22Rv1 (cell line): ENCODE measurements at regions not wholly inside any gene's neighbourhood (a gene's known extent, or its start where the extent isn't known, plus 50 kb on each side); places are given as distances from the start of the nearest gene placed in this dataset.

ENCODE experiments used
- H3K27ac ChIP-seq: fragments of 450-650 bp; 2 replicates; pipeline ENCODE4 v1.5.1; 2017
- ZFX ChIP-seq: fragments of 450-650 bp; IDR thresholded peaks from 2 replicates; pipeline ENCODE4 v1.6.1; 2017; ENCODE audit warnings: antibody characterized with exemption, borderline replicate concordance
- TF ChIP-seq, protein P1 (sequence below): fragments of 450-650 bp; IDR thresholded peaks from 2 replicates; pipeline ENCODE4 v1.5.1; 2017; ENCODE audit warnings: mild to moderate bottlenecking

DNA sequence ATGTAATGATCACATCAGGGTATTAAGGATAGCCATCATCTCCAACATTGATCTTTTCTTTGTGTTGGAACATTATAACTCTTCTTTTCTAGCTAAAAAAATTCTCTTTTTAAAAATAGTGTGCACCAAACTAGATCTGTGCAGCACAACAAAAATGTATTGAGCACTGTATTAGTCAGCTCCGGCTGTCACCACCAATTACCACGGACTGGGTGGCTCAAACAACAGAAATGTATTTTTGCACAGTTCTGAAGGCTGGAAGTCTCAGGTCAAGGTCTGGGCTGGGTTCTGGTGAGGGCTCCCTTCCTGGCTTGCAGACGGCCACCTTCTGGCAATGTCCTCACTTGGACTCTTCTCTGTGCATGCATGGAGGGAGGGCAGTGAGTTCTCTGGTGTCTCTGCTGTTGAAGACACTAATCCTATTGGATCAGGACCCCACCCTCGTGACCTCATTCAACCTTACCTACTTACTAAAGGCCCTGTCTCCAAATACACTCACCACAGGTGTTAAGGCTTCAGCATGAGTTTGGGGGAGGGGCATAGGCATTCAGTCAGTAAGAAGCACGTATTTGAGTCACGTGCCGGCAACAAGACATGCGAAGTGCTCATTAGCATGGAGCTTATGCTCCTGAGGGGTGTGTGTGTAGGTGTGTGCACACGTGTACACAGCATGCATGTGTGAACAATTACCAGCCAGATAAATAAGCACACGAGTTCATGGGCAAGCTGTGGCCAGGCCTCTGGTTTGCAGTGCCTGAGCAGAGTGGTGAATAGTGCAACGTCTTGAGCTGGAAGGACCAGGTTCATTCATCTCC is 89.4 kb upstream of the SH3PXD2B start:
- no peak overlapping the region for H3K27ac ChIP-seq
- TF ChIP-seq ZFX, result no peak
- TF ChIP-seq, protein P1, sequence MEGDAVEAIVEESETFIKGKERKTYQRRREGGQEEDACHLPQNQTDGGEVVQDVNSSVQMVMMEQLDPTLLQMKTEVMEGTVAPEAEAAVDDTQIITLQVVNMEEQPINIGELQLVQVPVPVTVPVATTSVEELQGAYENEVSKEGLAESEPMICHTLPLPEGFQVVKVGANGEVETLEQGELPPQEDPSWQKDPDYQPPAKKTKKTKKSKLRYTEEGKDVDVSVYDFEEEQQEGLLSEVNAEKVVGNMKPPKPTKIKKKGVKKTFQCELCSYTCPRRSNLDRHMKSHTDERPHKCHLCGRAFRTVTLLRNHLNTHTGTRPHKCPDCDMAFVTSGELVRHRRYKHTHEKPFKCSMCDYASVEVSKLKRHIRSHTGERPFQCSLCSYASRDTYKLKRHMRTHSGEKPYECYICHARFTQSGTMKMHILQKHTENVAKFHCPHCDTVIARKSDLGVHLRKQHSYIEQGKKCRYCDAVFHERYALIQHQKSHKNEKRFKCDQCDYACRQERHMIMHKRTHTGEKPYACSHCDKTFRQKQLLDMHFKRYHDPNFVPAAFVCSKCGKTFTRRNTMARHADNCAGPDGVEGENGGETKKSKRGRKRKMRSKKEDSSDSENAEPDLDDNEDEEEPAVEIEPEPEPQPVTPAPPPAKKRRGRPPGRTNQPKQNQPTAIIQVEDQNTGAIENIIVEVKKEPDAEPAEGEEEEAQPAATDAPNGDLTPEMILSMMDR, result no peak

DNA sequence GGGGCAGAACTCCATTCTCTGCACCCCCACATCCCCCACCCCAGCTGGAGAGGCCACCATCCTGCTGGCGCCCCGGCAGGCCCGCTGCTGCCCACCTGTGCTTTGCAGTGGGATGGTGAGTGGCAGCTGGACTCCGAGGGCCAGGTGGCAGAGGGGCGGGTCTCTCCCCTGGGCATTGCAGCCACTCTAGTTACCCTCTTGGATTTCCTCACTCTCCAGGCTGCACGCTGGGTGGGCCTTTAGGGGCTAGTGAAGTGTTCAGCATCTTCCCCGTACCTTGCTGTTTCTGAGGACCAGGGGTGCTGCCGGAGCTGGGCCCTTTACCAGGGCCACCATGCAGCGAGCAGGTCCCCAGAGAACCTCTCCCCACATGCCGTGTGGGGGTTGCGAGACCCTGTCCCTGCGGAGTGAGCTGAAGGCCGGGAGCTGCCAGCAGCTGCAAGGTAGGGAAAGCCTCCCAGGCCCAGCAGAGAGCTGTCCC is 88.4 kb upstream of the SH3PXD2B start:
- TF ChIP-seq ZFX, result no peak
- TF ChIP-seq, protein P1, result no peak
- H3K27ac ChIP-seq, result no peak overlapping the region

DNA sequence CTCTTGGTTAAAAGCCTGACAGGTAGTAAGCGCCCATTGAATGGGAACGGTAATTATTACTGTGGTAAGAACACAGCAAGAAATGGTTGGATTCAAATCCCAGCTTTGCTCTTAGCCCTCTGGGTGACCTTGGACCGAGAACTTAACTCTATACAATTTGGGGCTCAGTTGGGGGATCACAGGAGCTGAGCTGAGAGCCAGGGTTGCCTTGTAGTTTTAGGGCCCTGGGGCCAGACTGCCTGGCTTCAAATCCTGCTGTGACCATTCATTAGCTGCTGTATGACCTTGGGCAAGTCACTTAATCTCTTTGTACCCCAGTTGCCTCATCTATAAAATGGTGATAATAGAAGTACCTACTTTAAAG is 87.4 kb upstream of the SH3PXD2B start:
- no peak for TF ChIP-seq ZFX
- TF ChIP-seq, protein P1, result no peak
- H3K27ac ChIP-seq, result no peak overlapping the region

DNA sequence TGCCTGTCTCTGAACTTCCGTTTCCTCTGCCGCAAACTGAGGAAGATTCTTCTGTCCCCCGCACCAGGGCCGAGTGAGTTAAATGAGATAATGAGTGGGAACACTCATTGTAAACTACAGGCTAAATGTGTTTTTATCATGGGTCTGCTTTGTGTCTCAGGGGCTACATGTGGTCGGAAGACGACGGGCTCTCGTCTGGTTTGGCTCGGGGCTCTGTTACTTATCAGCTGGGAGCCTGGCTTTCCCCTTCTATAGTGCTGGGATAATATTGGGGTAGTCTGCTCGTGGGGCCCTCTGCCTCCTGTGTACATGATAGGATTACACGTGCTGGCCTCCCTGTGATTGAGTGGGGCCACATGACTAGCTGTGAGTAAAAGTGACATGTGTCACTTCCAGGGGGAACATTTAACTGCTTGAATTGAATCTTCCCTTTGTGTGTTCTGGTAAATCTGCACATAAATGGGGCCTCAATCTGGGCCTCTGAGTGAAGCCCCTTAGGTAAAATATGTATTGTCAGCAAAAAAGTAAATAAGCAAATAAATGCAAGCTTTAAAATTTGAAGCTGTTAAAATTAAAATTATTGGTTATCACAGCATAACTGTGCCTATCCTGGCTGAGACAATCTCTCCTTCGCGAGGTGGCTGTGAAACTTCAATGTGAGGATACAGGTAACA is 86.9 kb upstream of the SH3PXD2B start:
- no peak for TF ChIP-seq ZFX
- TF ChIP-seq, protein P1, result no peak
- no peak overlapping the region for H3K27ac ChIP-seq

DNA sequence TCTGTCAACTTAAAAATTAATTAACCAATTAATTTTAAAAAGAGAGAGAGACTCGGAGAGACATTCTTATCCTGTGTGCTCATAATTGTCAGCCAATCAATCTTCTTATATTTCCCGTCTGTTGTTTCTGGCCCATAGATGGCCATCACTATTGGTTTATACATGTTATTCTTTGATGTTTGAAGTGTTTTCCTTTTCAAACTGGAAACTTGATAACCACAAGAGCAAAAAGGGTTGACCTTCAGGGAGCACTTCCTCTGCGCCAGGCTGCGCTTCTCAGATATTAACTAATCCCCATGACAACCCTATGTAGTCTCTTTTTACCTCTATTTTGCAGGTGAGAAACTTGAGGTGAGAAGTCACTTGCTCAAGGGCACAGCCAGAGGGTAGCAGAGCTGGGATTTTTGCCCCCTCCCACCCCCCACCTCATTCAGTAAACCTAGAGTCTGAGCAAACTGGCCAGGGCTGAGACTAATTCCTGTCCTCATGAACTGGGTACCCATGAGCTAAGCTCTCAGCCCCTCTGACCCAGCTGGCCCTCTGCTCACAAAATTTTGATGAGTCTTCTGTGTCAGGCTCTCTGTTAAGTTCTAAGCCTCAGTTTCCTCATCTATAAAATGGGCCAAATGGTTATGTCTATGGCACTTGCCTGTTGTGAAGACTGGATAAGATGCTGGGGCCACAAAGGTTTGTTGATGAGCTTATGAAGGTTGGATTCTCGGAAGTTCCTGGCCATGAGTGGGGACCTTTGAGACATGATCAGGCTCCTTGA is 86.0 kb upstream of the SH3PXD2B start:
- no peak for TF ChIP-seq ZFX
- TF ChIP-seq, protein P1, result no peak
- no peak overlapping the region for H3K27ac ChIP-seq

DNA sequence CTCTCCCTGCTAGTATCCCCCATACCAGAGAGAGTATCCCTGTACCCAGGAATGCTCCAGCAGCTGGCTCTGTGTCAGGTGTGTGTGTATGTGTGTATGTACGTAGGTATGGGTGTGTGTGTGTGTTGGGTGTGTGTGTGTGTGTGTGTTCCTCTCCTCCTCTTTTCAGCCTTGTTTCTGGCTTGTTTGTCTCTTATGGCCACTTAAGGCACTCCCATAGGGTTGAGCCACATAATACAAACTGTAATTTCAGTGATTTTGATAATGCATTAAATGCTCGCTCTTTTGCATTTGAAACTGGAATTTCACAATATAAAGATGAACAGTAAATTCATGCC is 80.8 kb upstream of the SH3PXD2B start:
- H3K27ac ChIP-seq, result no peak overlapping the region

More for the DNA sequence above, 80.8 kb upstream of the SH3PXD2B start:
- TF ChIP-seq ZFX, result no peak
- TF ChIP-seq, protein P1, result no peak
